ENCODE measurements at regions not wholly inside any gene's neighbourhood (a gene's known extent, or its start where the extent isn't known, plus 50 kb on each side); places are given as distances from the start of the nearest gene placed in this dataset.

- TF ChIP-seq CTCF (IDR thresholded peaks at IDR 0.05) (no peak), TCF7L2 (IDR thresholded peaks at IDR 0.05; ENCODE audit: low read depth, low read length) (no peak)
These were observed 161.9 kb downstream of the TAF11L14 start for GRCh38 chr5:17796142-17796541.
